ENCODE measurements at regions not wholly inside any gene's neighbourhood (a gene's known extent, or its start where the extent isn't known, plus 50 kb on each side); places are given as distances from the start of the nearest gene placed in this dataset.

DNA sequence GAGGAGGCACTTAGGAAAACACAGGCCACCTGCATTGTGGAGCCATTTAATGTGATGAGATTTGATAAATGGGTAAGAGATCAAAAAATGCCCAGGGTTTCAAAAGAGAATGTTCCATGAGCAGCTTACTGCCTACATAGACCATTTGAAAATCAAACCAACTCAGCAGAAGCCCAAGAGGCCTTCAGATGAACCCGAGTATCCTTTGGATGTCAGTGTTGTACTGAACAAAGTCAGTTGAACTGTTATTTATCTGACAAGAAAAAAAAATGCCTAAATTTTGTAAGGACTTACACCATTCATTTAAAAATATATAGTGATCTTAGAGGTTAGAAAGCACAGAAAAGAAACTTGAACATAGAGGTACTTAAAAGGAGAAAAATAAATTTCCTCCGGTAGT, 381.7 kb downstream of the ZFHX3 start:
- Histone ChIP-seq H3K4me3 (replicated peaks in 1 of 3; ENCODE audit: low read depth in 2 of 3, low read length in 3 of 3) (no peak overlapping the region), H3K27me3 (ENCODE audit: control insufficient read depth in 2 of 2, insufficient read depth in 2 of 2, low read length in 2 of 2) (no peaks in the 10 kb centered on the region), H2AFZ (ENCODE audit: insufficient read depth, low read depth, low read length, poor library complexity, severe bottlenecking) (peak overlapping the region; percentile 99), H3K9ac (ENCODE audit: insufficient read depth, low read length, poor library complexity, severe bottlenecking) (no peak overlapping the region), H3K4me2 (replicated peaks; ENCODE audit: extremely low read depth, low read length, poor library complexity, severe bottlenecking) (no peak overlapping the region), H3K27ac (ENCODE audit: low read depth in 1 of 2, low read length in 2 of 2) (no peak overlapping the region), H3K9me3 (replicated peaks in 1 of 2; ENCODE audit: control insufficient read depth in 1 of 2, insufficient read depth in 1 of 2, low read length in 2 of 2) (no peaks in the 10 kb centered on the region), H3K79me2 (ENCODE audit: insufficient read depth, low read length) (peaks cover 28% of the 10 kb centered on the region), H3K4me1 (ENCODE audit: control insufficient read depth in 1 of 2, insufficient read depth in 2 of 2, low read length in 2 of 2) (peaks cover 10 to 13% of the 10 kb centered on the region in 2 donors), H4K20me1 (ENCODE audit: insufficient read depth, low read length) (no peaks in the 10 kb centered on the region), H3K36me3 (replicated peaks in 1 of 2; ENCODE audit: control insufficient read depth in 1 of 2, insufficient read depth in 2 of 2, low read length in 2 of 2) (no peaks in the 10 kb centered on the region)
- peaks cover 7% of the 10 kb centered on the region for H3K4me1 Mint-ChIP-seq
- intact Hi-C loops (cut with micrococcal nuclease): loop anchor here (5.0 to 10.0 kb wide), 3 partner anchors 119 to 659 kb away; partner anchors contain the start of gene DHODH (in 1 of the 2)
- peaks cover 0 to 2% (median 0%) of the 10 kb centered on the region in 3 donors for H3K27me3 Mint-ChIP-seq (ENCODE audit: low read depth in 3 of 3)
- H3K4me3 Mint-ChIP-seq: no peak overlapping the region
- no CpG with 5 or more reads among the region's 2 CpGs for WGBS (ENCODE audit: insufficient coverage)
- H3K36me3 Mint-ChIP-seq: no peaks in the 10 kb centered on the region
- no peak overlapping the region for H3K27ac Mint-ChIP-seq
- TF ChIP-seq, protein P1, sequence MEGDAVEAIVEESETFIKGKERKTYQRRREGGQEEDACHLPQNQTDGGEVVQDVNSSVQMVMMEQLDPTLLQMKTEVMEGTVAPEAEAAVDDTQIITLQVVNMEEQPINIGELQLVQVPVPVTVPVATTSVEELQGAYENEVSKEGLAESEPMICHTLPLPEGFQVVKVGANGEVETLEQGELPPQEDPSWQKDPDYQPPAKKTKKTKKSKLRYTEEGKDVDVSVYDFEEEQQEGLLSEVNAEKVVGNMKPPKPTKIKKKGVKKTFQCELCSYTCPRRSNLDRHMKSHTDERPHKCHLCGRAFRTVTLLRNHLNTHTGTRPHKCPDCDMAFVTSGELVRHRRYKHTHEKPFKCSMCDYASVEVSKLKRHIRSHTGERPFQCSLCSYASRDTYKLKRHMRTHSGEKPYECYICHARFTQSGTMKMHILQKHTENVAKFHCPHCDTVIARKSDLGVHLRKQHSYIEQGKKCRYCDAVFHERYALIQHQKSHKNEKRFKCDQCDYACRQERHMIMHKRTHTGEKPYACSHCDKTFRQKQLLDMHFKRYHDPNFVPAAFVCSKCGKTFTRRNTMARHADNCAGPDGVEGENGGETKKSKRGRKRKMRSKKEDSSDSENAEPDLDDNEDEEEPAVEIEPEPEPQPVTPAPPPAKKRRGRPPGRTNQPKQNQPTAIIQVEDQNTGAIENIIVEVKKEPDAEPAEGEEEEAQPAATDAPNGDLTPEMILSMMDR (IDR thresholded peaks at IDR 0.05): no peak
- no peak for DNase-seq
- peaks cover 0 to 8% (median 5%) of the 10 kb centered on the region in 7 donors for H3K9me3 Mint-ChIP-seq

DNA sequence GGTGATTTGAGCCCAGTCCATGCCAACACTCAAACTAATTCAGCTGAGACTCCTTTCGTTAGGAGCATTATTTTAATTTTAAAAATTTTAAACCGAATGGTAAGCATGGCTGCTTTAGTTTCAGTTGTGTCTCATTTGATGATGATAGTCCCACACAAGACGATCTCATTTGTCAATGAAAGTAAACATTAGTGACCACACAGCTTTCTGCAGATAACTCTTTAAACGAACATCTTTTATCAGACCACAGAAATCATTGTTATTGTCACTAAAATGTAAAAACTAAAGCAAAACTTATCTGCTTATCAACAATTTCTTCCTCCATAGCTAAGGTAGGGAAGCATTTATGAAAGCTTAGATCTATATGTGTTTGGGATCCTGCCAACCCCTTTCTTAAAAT, 382.2 kb downstream of the ZFHX3 start:
- no peaks in the 10 kb centered on the region for H3K36me3 Mint-ChIP-seq
- no peak for DNase-seq
- H3K4me3 ChIP-seq (replicated peaks in 1 of 3; ENCODE audit: low read depth in 2 of 3, low read length in 3 of 3): peak overlapping the region; percentile 94 to 98 (median 96)
- peak overlapping the region; percentile 84 for H3K9ac ChIP-seq (ENCODE audit: insufficient read depth, low read length, poor library complexity, severe bottlenecking)
- H3K4me1 Mint-ChIP-seq: peaks cover 7% of the 10 kb centered on the region
- peaks cover 0 to 2% (median 0%) of the 10 kb centered on the region in 3 donors for H3K27me3 Mint-ChIP-seq (ENCODE audit: low read depth in 3 of 3)
- TF ChIP-seq, protein P1 (IDR thresholded peaks at IDR 0.05): no peak
- WGBS (ENCODE audit: insufficient coverage): no CpG with 5 or more reads among the region's 4 CpGs
- no peaks in the 10 kb centered on the region for H3K9me3 ChIP-seq (replicated peaks in 1 of 2; ENCODE audit: control insufficient read depth in 1 of 2, insufficient read depth in 1 of 2, low read length in 2 of 2)
- peaks cover 0 to 8% (median 5%) of the 10 kb centered on the region in 7 donors for H3K9me3 Mint-ChIP-seq
- H3K27ac Mint-ChIP-seq: no peak overlapping the region
- H3K27ac ChIP-seq (ENCODE audit: low read depth in 1 of 2, low read length in 2 of 2): no peak overlapping the region
- H3K4me3 Mint-ChIP-seq: peak overlapping the region in 1 of 2 donors; percentile 99
- H3K4me2 ChIP-seq (replicated peaks; ENCODE audit: extremely low read depth, low read length, poor library complexity, severe bottlenecking): peak overlapping the region; percentile 88
- H3K27me3 ChIP-seq (ENCODE audit: control insufficient read depth in 2 of 2, insufficient read depth in 2 of 2, low read length in 2 of 2): no peaks in the 10 kb centered on the region
- peaks cover 10 to 13% of the 10 kb centered on the region in 2 donors for H3K4me1 ChIP-seq (ENCODE audit: control insufficient read depth in 1 of 2, insufficient read depth in 2 of 2, low read length in 2 of 2)
- intact Hi-C loops (cut with micrococcal nuclease): loop anchor here (5.0 to 10.0 kb wide), 3 partner anchors 119 to 658 kb away; partner anchors contain the start of gene DHODH (in 1 of the 2)
- no peaks in the 10 kb centered on the region for H4K20me1 ChIP-seq (ENCODE audit: insufficient read depth, low read length)
- H3K79me2 ChIP-seq (ENCODE audit: insufficient read depth, low read length): peaks cover 32% of the 10 kb centered on the region
- H3K36me3 ChIP-seq (replicated peaks in 1 of 2; ENCODE audit: control insufficient read depth in 1 of 2, insufficient read depth in 2 of 2, low read length in 2 of 2): no peaks in the 10 kb centered on the region
- peak overlapping the region; percentile 99 for H2AFZ ChIP-seq (ENCODE audit: insufficient read depth, low read depth, low read length, poor library complexity, severe bottlenecking)
